Stimulated activated CD8-positive, alpha-beta memory T cell treated with anti-CD3 and anti-CD28 coated beads, Interleukin-7, amount 100 ng/mL, for 48 hours (primary cell): ENCODE measurements at regions not wholly inside any gene's neighbourhood (a gene's known extent, or its start where the extent isn't known, plus 50 kb on each side); places are given as distances from the start of the nearest gene placed in this dataset.
"Not testable (repeated sequence)": the region's sequence is repeated elsewhere in the genome, so short reads cannot be mapped to it uniquely, and the experiment has no call there.

Experiments used
- DNase-seq, 2 donors: peaks; one replicate each; pipeline ENCODE4 v3.0.0-alpha.2; 2020; ENCODE audit warnings: low read depth in 1 of 2; ENCODE audit errors: extremely low read depth in 1 of 2

DNA sequence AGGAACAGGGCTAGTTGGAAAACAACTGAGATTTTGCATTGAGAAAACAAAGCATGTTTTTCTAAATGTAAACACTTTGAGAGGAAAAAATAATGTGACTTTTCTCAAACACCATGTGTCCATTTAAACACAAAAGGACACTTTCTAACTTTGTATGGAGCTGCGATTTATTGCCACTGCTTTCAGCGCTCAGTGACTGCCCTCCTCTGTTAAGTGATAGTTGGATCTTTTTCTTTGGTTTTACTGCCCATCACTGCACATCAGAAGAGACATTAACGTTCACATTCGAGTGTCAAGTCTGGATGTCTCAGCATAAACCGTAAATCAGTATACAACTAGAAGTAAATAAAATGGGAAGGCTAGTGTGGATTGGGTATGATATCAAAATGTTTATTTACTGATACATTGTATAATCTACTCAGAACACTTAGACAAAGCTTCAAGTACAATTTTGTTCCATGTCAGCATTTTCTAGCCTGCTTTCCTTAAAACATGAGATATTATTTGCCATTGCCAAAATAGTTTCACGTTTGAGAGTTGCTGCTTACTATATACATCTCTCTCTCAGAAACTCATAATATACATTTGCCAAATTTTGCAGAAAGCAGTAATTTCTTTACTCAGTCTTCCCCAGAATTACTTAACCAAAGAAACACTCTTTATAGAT lies 237.6 kb downstream of the IKZF2 start:
- no peak for DNase-seq

- no peak for DNase-seq
Observed at GRCh38 chr2:212912445-212913103, 238.8 kb downstream of the IKZF2 start.

DNA sequence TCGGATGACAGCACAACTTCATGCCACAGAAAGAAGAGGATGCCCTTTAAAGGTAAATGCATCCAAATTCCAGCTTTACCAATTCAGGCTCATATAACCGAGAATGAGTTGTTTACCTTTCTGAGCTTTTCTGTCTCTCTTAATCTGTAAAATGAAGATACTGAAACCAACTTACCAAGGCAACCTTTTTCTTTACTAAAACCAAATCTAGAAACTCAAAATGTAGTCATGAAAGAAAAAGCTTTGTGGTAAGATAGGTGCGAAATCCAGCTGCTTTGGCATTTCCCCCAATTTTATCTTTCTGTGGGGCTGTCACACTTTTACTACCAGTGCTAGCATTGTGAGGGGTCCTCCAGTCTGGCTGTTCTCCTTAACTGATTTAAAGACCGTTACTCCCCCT lies 240.4 kb downstream of the IKZF2 start:
- DNase-seq = no peak

- DNase-seq = no peak
Observed at GRCh38 chr2:212908682-212909435, 242.6 kb downstream of the IKZF2 start.

DNA sequence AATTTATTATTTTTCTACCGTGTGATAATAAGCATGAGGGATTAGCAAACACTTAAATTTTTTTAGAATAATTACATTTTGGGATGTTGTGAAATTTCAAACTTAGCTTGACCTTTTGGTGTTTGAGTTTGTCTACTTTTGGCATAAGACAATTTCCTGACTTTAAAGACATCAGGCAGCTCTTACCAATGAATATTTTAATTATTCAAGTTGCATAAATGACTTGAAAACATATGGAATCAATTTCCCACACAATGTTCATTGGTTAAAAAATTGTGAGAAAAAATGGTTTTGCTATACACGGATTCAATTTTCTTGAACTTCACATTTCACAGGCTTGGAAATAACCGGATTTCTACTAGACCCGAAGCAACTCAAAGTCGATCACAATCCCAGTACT lies 243.4 kb downstream of the IKZF2 start:
- no peak for DNase-seq

- no peak for DNase-seq
Observed at GRCh38 chr2:212906620-212907019, 244.8 kb downstream of the IKZF2 start.

- no peak for DNase-seq
Observed at GRCh38 chr2:212905640-212906201, 245.7 kb downstream of the IKZF2 start.

- no peak for DNase-seq
Observed at GRCh38 chr2:212904646-212905045, 246.8 kb downstream of the IKZF2 start.

DNA sequence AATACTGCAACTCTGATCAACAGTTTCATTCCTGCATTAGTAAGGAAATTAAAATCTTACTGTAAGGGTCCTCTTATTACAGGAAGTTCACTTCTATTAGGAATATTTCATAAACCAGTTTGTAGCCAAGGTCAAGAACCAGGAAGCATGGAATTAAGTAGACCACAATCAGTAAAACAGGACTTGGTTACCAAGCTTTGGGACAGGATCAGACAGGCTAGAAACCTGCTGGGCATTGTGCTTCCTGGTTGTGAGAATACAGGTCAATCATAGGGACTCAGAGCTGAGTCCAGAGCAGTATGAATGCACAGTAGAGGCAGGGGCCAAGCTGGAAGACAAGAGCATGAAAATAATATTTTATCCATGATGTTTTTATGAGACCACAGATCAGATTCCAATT lies 248.0 kb downstream of the IKZF2 start:
- no peak for DNase-seq

- no peak for DNase-seq
Observed at GRCh38 chr2:212902421-212902820, 249.0 kb downstream of the IKZF2 start.

- DNase-seq = no peak
Observed at GRCh38 chr2:212901604-212902275, 249.7 kb downstream of the IKZF2 start.

DNA sequence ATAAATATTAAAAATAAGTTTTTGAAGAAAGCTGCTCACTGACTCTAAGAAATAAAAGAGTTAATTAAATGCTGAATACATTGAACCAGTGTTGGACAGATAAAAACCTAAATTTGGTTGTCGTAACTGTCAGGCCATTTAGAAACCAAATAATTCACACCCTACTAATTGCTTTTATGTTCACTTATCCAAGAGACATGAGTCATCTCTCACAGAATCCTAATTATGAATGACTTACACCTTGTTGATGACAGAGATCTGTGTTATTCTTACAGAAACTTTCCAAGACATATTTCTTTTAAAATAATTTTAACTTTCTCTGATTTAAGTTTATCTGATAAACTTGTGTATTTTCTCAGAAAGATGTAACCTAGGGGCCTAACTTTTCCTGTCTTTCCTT lies 250.7 kb downstream of the IKZF2 start:
- no peak for DNase-seq

GRCh38 chr2:212898011-212898410 lies 253.4 kb downstream of the IKZF2 start:
- no peak for DNase-seq

GRCh38 chr2:212897296-212897695 lies 254.1 kb downstream of the IKZF2 start:
- no peak for DNase-seq

GRCh38 chr2:212894026-212894425 lies 257.4 kb downstream of the IKZF2 start:
- no peak for DNase-seq

- no peak for DNase-seq
Observed at GRCh38 chr2:212893216-212893615, 258.2 kb downstream of the IKZF2 start.

- no peak for DNase-seq
Observed at GRCh38 chr2:212892193-212892592, 259.2 kb downstream of the IKZF2 start.

DNA sequence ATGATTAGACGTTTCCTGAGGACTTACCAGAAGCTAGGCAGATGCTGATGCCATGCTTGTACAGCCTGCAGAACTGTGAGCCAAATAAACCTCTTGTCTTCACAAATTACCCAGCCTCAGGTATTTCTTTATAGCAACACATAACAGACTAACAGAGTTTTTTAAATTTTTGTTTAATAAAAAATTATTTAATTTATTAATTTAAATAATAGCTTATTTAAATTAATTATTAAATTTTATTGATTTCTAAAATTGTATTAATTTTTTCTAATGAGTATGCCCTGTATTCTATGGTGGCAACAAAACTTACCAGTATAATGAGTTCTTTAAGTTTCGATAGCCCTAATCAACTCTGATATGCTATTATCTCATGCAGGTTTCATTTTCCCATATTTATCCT lies 259.8 kb downstream of the IKZF2 start:
- no peak for DNase-seq

GRCh38 chr2:212882626-212883025 lies 268.8 kb downstream of the IKZF2 start:
- no peak for DNase-seq

DNA sequence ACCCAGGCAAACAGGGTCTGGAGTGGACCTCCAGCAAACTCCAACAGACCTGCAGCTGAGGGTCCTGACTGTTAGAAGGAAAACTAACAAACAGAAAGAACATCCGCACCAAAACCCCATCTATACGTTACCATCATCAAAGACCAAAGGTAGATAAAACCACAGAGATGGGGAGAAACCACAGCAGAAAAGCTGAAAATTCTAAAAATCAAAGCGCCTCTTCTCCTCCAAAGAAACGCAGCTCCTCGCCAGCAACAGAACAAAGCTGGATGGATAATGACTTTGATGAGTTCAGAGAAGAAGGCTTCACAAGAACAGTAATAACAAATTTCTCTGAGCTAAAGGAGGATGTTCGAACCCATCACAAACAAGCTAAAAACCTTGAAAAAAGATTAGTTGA lies 274.9 kb downstream of the IKZF2 start:
- not testable (repeated sequence) for DNase-seq

- not testable (repeated sequence) for DNase-seq
Observed at GRCh38 chr2:212875950-212876349, 275.5 kb downstream of the IKZF2 start.
